WTC11 (cell line): ENCODE measurements at regions not wholly inside any gene's neighbourhood (a gene's known extent, or its start where the extent isn't known, plus 50 kb on each side); places are given as distances from the start of the nearest gene placed in this dataset.

Experiments
- ATAC-seq: fragments of 200-7000 bp; cut with Tn5 transposase; 2 replicates; pipeline ENCODE4 v1.10.0; 2021; ENCODE audit warnings: mild to moderate bottlenecking, moderate library complexity
- CTCF ChIA-PET: fragments of 300-600 bp; sonication (Branson Sonifier 250); formaldehyde crosslinking; loops from one replicate; lab custom pipeline; 2021; ENCODE audit warnings: antibody characterized with exemption; lab: Charles Lee
- POLR2A ChIA-PET: fragments of 350-600 bp; sonication (Branson Sonifier 250); formaldehyde crosslinking; loops from one replicate; lab custom pipeline; 2021; ENCODE audit warnings: antibody characterized with exemption; lab: Charles Lee
- DNase-seq: peaks from one replicate; pipeline ENCODE4 v3.0.0; 2021; ENCODE audit warnings: low spot score
- H3K27ac Mint-ChIP-seq: 2 replicates; pipeline ENCODE4 v1.8.0; 2021; ENCODE audit warnings: mixed read lengths
- H3K27me3 Mint-ChIP-seq: 2 replicates; pipeline ENCODE4 v1.8.0; 2021; ENCODE audit warnings: low read depth, mild to moderate bottlenecking, moderate library complexity, mixed read lengths
- H3K36me3 Mint-ChIP-seq: 2 replicates; pipeline ENCODE4 v1.8.0; 2021; ENCODE audit warnings: mixed read lengths
- H3K4me1 Mint-ChIP-seq: 2 replicates; pipeline ENCODE4 v1.8.0; 2022; ENCODE audit warnings: mixed read lengths
- H3K4me3 Mint-ChIP-seq: 2 replicates; pipeline ENCODE4 v1.8.0; 2021; ENCODE audit warnings: mild to moderate bottlenecking, moderate library complexity, mixed read lengths
- H3K9me3 Mint-ChIP-seq: 2 replicates; pipeline ENCODE4 v1.8.0; 2021; ENCODE audit warnings: mixed read lengths
- CREM ChIP-seq: sonication (generic); formaldehyde crosslinking; IDR thresholded peaks from 2 replicates; pipeline ENCODE4 v1.8.1; 2022; ENCODE audit warnings: mild to moderate bottlenecking, missing genetic modification reagents, moderate library complexity
- FOXJ3 ChIP-seq: sonication (generic); formaldehyde crosslinking; IDR thresholded peaks from 2 replicates; pipeline ENCODE4 v1.9.0; 2021; ENCODE audit warnings: missing genetic modification reagents, mild to moderate bottlenecking, borderline replicate concordance
- GABPB1 ChIP-seq: sonication (generic); formaldehyde crosslinking; IDR thresholded peaks from 2 replicates; pipeline ENCODE4 v1.8.1; 2023; ENCODE audit warnings: mild to moderate bottlenecking, missing genetic modification reagents
- JAZF1 ChIP-seq: fragments of 250-450 bp; sonication (Bioruptor Pico); IDR thresholded peaks from 2 replicates; pipeline ENCODE4 v1.9.0; 2021; ENCODE audit warnings: moderate library complexity, mild to moderate bottlenecking, inconsistent platforms
- JUN ChIP-seq: sonication (generic); formaldehyde crosslinking; IDR thresholded peaks from 2 replicates; pipeline ENCODE4 v1.8.0; 2023; ENCODE audit warnings: mild to moderate bottlenecking, missing genetic modification reagents
- MYBL2 ChIP-seq: sonication (generic); formaldehyde crosslinking; IDR thresholded peaks from 2 replicates; pipeline ENCODE4 v1.8.1; 2023; ENCODE audit warnings: mild to moderate bottlenecking, moderate library complexity, missing genetic modification reagents
- NR3C1 ChIP-seq: sonication (generic); formaldehyde crosslinking; conservative IDR thresholded peaks from 2 replicates; pipeline ENCODE4 v1.8.1; 2023; ENCODE audit warnings: low read depth, mild to moderate bottlenecking, missing genetic modification reagents
- RELA ChIP-seq: sonication (generic); formaldehyde crosslinking; IDR thresholded peaks from 2 replicates; pipeline ENCODE4 v1.8.1; 2022; ENCODE audit warnings: missing genetic modification reagents, mild to moderate bottlenecking, borderline replicate concordance
- TCF7 ChIP-seq: sonication (generic); formaldehyde crosslinking; IDR thresholded peaks from 2 replicates; pipeline ENCODE4 v1.8.0; 2022; ENCODE audit warnings: mild to moderate bottlenecking, low read depth, missing genetic modification reagents, moderate library complexity
- USF1 ChIP-seq: sonication (generic); formaldehyde crosslinking; IDR thresholded peaks from 2 replicates; pipeline ENCODE4 v1.8.0; 2022; ENCODE audit warnings: mild to moderate bottlenecking, missing genetic modification reagents
- USF2 ChIP-seq: sonication (generic); formaldehyde crosslinking; IDR thresholded peaks from 2 replicates; pipeline ENCODE4 v1.8.1; 2023; ENCODE audit warnings: mild to moderate bottlenecking, missing genetic modification reagents, moderate library complexity
- ZNF138 ChIP-seq: sonication (generic); formaldehyde crosslinking; conservative IDR thresholded peaks from 2 replicates; pipeline ENCODE4 v1.8.1; 2022; ENCODE audit warnings: mild to moderate bottlenecking, moderate library complexity, missing genetic modification reagents
- ZNF671 ChIP-seq: fragments of 250-450 bp; sonication (Bioruptor Pico); IDR thresholded peaks from 2 replicates; pipeline ENCODE4 v1.8.0; 2021; ENCODE audit warnings: mild to moderate bottlenecking
- TF ChIP-seq, protein P1 (sequence below): sonication (generic); formaldehyde crosslinking; IDR thresholded peaks from 2 replicates; pipeline ENCODE4 v1.8.1; 2022; ENCODE audit warnings: missing genetic modification reagents, borderline replicate concordance
- TF ChIP-seq, protein P2 (sequence below): sonication (generic); formaldehyde crosslinking; IDR thresholded peaks from 2 replicates; pipeline ENCODE4 v1.8.1; 2023; ENCODE audit warnings: mild to moderate bottlenecking, missing genetic modification reagents, moderate library complexity
- TF ChIP-seq, protein P3 (sequence below): sonication (generic); formaldehyde crosslinking; IDR thresholded peaks from 2 replicates; pipeline ENCODE4 v1.8.1; 2022; ENCODE audit warnings: low read depth, mild to moderate bottlenecking, moderate library complexity, missing genetic modification reagents, borderline replicate concordance
- TF ChIP-seq, protein P4 (sequence below): sonication (generic); formaldehyde crosslinking; IDR thresholded peaks from 2 replicates; pipeline ENCODE4 v1.8.1; 2023; ENCODE audit warnings: mild to moderate bottlenecking, moderate library complexity, missing genetic modification reagents
- TF ChIP-seq, protein P5 (sequence below): fragments of 250-450 bp; sonication (Bioruptor Pico); IDR thresholded peaks from 2 replicates; pipeline ENCODE4 v2.1.2; 2022; ENCODE audit warnings: mild to moderate bottlenecking, moderate library complexity

DNA sequence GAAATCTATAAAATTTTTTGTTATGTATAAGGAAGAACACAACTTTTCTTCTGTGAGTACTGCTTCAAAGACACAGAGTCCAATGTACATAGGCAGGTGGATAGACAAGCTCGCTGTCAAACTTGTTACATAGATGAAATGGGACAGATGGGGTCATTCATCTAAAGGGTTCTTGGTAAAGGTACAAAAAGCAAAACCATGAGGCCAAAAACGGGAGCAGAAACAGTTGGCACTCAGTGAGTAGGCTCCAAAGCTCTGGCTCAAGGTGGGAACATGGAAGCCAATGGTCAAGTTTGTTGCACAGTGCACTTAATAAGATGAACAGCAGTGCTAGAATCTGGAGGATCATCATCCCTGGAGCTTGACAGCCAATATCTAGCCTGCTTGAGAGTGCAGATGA, 979.0 kb upstream of the EEF2KMT start (continued):
- no peak for TF ChIP-seq NR3C1 (CRISPR knock-in tag)
- TF ChIP-seq JAZF1 (CRISPR knock-in tag) = no peak
- TF ChIP-seq, all 79 proteins: peak for 0

DNA sequence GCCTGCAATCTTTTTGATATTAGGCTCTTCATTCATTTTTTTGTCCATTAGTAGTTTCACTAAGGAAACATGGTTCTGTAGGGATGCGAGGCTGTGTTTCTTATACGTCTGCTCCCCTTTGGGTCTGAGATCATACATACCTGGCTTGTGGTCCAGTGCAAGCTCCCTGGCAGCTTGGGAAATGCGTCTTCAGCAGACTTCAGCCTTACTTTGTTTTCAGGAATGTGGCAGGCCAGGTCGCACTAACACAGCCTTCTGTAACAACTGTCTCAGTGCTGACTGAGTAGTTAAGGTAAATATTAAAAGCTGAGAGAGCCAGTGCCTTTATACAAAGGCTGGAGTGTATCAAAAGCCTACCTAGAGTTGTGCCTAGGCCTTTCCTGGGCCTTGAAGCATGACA, 970.5 kb upstream of the EEF2KMT start:
- Mint-ChIP-seq H3K9me3 (peaks cover 75% of the 10 kb centered on the region), H3K4me1 (no peaks in the 10 kb centered on the region), H3K27ac (no peak overlapping the region), H3K4me3 (no peak overlapping the region)
- no peak for ATAC-seq
- CTCF ChIA-PET = no interaction called here
- DNase-seq = no peak
- TF ChIP-seq JUN (CRISPR knock-in tag) (no peak), USF1 (CRISPR knock-in tag) (no peak), MYBL2 (CRISPR knock-in tag) (no peak)
- TF ChIP-seq, protein P1, sequence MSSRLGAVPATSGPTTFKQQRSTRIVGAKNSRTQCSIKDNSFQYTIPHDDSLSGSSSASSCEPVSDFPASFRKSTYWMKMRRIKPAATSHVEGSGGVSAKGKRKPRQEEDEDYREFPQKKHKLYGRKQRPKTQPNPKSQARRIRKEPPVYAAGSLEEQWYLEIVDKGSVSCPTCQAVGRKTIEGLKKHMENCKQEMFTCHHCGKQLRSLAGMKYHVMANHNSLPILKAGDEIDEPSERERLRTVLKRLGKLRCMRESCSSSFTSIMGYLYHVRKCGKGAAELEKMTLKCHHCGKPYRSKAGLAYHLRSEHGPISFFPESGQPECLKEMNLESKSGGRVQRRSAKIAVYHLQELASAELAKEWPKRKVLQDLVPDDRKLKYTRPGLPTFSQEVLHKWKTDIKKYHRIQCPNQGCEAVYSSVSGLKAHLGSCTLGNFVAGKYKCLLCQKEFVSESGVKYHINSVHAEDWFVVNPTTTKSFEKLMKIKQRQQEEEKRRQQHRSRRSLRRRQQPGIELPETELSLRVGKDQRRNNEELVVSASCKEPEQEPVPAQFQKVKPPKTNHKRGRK (CRISPR knock-in tag) = no peak
- TF ChIP-seq, all 79 proteins: peak for 0
- Mint-ChIP-seq H3K36me3 (peaks cover 61% of the 10 kb centered on the region), H3K27me3 (peaks cover 10% of the 10 kb centered on the region)
- POLR2A ChIA-PET = no interaction called here

- TF ChIP-seq USF2 (CRISPR knock-in tag) = no peak
- TF ChIP-seq TCF7 (CRISPR knock-in tag) = no peak
- TF ChIP-seq ZNF671 = no peak
- TF ChIP-seq, protein P2, sequence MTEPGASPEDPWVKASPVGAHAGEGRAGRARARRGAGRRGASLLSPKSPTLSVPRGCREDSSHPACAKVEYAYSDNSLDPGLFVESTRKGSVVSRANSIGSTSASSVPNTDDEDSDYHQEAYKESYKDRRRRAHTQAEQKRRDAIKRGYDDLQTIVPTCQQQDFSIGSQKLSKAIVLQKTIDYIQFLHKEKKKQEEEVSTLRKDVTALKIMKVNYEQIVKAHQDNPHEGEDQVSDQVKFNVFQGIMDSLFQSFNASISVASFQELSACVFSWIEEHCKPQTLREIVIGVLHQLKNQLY = no peak
- TF ChIP-seq NR3C1 (CRISPR knock-in tag) = no peak
- no peak for TF ChIP-seq ZNF138 (CRISPR knock-in tag)
- TF ChIP-seq CREM (CRISPR knock-in tag) = no peak
- TF ChIP-seq, protein P3, sequence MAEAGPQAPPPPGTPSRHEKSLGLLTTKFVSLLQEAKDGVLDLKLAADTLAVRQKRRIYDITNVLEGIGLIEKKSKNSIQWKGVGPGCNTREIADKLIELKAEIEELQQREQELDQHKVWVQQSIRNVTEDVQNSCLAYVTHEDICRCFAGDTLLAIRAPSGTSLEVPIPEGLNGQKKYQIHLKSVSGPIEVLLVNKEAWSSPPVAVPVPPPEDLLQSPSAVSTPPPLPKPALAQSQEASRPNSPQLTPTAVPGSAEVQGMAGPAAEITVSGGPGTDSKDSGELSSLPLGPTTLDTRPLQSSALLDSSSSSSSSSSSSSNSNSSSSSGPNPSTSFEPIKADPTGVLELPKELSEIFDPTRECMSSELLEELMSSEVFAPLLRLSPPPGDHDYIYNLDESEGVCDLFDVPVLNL (CRISPR knock-in tag) = no peak
- TF ChIP-seq, protein P4, sequence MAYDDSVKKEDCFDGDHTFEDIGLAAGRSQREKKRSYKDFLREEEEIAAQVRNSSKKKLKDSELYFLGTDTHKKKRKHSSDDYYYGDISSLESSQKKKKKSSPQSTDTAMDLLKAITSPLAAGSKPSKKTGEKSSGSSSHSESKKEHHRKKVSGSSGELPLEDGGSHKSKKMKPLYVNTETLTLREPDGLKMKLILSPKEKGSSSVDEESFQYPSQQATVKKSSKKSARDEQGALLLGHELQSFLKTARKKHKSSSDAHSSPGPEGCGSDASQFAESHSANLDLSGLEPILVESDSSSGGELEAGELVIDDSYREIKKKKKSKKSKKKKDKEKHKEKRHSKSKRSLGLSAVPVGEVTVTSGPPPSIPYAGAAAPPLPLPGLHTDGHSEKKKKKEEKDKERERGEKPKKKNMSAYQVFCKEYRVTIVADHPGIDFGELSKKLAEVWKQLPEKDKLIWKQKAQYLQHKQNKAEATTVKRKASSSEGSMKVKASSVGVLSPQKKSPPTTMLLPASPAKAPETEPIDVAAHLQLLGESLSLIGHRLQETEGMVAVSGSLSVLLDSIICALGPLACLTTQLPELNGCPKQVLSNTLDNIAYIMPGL (CRISPR knock-in tag) = no peak
- TF ChIP-seq, protein P5, sequence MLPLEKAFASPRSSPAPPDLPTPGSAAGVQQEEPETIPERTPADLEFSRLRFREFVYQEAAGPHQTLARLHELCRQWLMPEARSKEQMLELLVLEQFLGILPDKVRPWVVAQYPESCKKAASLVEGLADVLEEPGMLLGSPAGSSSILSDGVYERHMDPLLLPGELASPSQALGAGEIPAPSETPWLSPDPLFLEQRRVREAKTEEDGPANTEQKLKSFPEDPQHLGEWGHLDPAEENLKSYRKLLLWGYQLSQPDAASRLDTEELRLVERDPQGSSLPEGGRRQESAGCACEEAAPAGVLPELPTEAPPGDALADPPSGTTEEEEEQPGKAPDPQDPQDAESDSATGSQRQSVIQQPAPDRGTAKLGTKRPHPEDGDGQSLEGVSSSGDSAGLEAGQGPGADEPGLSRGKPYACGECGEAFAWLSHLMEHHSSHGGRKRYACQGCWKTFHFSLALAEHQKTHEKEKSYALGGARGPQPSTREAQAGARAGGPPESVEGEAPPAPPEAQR (CRISPR knock-in tag) = no peak
- TF ChIP-seq GABPB1 = no peak
- no peak for TF ChIP-seq RELA (CRISPR knock-in tag)
- TF ChIP-seq FOXJ3 (CRISPR knock-in tag) = no peak
- DNase-seq = no peak
- Mint-ChIP-seq H3K27me3 (peaks cover 7% of the 10 kb centered on the region), H3K4me1 (no peaks in the 10 kb centered on the region), H3K4me3 (no peak overlapping the region), H3K27ac (no peak overlapping the region), H3K9me3 (peaks cover 77% of the 10 kb centered on the region), H3K36me3 (peaks cover 62% of the 10 kb centered on the region)
- POLR2A ChIA-PET = no interaction called here
- CTCF ChIA-PET = no interaction called here
- ATAC-seq = no peak
Observed at GRCh38 chr16:6066652-6067051, 969.1 kb upstream of the EEF2KMT start.
